Eye (tissue), 1 donor: ENCODE measurements at regions not wholly inside any gene's neighbourhood (a gene's known extent, or its start where the extent isn't known, plus 50 kb on each side); places are given as distances from the start of the nearest gene placed in this dataset.
"Not testable (repeated sequence)": the region's sequence is repeated elsewhere in the genome, so short reads cannot be mapped to it uniquely, and the experiment has no call there.

Source experiments
- DNase-seq: peaks from one replicate; pipeline ENCODE4 v3.0.0-alpha.2; 2015

DNA sequence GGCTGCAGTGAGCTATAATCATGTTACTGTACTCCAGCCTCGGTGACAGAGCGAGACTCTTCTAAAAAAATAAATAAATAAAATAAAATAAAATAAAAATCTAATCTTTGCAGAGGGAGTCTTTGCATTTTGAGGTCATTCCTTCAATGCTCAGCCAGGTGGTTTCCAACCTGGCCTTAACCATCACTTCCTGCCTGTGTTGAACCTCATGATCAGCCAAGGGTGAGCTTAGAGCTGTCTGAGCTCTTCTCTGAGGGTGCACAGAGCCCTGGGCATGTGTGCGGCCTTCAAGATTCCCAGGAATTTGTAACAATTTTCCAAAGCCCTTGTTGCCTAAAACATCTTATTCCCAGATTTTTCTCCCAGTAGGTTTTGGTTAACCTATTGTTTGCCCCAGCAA lies 94.3 kb downstream of the KCNJ12 start:
- DNase-seq = not testable (repeated sequence)

DNA sequence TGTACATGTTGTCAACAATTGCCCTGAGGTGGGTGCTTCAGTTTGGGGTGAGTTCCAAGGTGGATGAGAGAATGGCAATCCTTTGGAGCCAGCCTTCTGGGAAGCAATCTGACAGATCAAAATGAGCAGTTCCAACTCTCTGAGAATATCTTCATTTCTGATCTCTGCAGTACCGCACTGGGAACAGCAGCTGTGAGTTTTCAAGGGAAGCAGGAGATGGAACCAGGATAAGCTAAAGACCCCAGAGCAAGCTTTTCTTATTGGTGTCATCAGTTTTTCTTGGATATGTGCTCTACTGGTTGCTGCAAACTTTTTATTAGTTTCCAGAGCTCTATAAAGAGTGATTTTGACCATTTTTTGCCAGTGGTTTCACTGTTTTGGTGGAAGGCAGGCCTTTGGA lies 94.7 kb downstream of the KCNJ12 start:
- no peak for DNase-seq

DNA sequence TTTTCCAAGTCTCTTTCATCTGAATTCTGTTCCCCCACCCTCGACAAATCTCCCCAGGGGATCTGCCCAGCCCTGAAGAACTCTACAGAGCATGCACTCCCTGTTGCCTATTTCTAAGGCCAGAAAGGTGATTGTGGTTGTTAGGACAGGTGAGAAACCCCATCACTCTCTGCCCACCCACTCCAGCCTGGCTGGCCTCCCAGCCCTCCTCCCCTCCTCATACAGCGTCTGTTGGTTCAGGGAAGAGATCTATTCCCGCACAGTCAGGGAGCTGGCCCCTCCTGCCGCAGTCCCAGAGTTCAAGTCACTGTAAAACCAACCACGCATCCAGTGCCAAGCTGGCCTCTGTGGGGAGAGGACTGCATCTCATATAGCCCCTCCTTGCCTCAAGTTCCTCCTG lies 98.7 kb downstream of the KCNJ12 start:
- DNase-seq = no peak

DNA sequence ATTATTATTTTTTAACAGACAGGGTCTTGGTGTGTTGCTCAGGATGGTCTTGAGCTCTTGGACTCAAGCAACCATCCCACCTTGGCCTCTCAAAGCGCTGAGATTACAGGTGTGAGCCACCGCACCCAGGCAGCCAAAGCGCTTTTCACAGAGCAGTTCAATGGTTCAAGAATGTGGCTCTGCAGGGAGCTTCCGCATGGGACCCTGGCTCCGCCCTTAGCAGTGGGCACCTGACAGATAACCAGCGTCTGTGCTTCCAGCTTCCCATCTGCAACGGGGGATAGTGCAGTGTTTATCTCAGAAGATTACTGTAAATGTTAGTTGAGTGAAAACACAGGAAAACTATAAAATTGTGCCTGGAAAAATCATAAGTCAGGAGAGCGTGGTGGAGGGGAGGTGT lies 99.4 kb downstream of the KCNJ12 start:
- DNase-seq = no peak

DNA sequence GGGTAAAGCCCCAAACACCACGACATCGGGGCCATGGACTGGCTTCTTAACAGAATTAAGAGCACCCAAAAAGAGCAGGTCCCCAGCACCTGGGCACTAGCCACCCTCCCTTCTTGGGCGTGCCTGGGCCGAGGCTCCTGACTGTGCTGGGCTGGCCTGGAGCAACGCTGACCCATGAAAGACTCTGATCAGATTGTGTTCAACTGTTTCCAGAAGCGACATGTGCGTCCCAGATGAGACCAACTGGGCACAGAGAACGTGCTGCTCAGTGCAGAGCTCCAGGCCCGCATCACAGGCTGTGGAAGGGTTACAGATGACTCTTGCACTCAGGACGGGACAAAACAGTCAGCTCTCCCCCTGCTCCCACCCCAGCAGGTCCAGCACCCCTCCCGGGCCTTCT lies 100.7 kb downstream of the KCNJ12 start:
- DNase-seq = no peak

DNA sequence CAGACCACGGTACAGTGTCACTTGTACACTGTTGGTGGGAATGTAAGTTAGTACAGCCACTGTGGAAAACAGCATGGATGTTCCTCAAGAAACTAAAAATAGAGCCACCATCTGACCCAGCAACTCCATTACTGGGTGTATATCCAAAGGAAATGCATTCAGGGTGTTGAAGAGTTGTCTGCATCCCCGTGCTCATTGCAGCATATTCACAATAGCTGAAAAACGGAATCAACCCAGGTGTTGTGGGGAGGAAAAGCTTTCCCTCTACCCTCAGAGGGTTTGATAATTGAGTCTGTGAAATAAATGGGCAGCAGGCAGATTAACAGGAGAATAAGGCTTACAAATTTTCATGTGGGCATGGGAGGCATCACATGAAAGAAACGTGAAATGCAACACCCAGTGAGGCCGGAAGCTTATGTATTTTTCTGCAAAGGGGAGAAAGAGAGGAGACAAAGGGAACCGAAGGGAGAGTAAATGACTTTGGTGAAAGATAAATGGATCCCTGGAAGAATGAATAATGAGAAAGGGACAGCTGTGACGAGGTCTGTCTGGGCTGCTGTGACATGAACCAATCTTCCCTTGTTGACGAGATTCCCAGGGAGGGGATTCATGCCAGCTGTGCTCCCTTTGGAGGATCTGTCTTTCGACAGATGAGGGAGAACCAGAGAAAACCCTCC lies 106.2 kb downstream of the KCNJ12 start:
- peak; percentile 63 for DNase-seq

DNA sequence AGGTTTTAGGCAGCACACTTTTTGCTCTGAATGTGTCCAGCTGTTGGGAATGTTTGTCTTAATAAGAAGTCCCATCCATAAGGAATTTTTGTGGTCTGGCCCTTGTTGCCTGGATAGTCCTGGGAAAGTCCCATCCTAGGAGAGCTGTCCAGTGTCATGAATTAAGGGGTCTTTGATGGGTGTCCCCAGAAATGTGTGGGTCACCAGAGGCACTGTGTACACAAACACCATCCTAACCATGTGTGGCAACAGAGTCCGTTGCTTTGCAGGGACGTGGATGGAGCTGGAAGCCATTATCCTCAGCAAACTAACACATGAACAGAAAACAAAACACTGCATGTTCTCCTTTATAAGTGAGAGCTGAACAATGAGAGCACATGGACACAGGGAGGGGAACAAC lies 111.9 kb downstream of the KCNJ12 start:
- not testable (repeated sequence) for DNase-seq

DNA sequence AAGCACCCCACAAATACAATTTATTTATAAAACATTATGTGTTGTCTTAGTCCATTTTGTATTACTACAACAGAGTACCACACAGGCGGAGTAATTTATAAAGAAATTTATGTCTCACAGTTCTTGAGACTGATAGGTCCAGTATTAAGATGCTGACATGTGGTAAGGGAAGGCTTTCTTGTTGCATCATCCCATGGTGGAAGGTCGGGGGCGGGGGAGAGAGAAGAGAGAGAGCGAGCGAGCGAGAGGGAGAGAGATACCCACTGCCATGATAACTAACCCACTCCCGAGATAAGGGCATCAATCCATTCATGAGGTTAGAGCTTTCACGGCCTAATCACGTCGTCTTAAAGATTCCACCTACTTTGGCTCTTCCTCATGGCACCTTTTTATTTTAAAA lies 117.8 kb downstream of the KCNJ12 start:
- DNase-seq = no peak

DNA sequence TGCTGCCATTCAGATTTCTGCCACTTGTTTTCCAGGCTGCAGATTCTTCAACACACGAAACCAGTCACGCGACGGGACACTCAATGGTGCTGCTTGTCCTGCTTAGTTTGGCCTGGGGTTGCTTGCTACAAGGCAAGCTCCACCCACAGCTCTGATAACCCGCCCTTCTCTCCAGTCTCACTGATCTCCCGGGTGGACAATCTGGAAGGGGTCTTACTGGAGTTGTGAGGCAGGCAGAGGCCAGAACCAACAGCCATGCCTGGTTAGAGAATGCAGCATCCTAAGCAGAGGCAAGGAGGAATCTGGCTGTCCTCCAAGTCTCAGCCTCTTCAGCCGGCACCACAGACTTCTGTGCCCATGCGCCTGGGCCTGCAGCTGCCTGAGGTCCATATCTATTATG lies 119.1 kb downstream of the KCNJ12 start:
- no peak for DNase-seq

DNA sequence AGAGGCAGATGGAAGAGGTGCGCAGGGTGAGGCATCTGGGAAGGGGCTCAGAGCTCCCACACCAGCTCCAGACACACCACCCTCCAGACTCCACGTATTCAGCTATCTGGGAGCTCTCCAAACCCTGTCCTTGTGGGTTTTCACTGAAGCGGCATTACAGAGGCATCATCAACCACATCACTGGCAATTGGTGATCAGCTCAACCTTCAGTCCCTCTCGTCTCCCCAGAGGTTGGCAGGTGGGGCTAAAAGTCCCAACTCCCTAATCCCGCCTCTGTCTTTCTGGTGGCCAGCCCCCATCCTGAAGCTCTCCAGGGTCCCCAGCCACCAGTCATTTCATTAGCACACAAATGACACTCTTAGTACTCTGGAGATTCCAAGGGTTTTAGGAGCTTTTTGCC lies 123.9 kb downstream of the KCNJ12 start:
- DNase-seq = no peak

DNA sequence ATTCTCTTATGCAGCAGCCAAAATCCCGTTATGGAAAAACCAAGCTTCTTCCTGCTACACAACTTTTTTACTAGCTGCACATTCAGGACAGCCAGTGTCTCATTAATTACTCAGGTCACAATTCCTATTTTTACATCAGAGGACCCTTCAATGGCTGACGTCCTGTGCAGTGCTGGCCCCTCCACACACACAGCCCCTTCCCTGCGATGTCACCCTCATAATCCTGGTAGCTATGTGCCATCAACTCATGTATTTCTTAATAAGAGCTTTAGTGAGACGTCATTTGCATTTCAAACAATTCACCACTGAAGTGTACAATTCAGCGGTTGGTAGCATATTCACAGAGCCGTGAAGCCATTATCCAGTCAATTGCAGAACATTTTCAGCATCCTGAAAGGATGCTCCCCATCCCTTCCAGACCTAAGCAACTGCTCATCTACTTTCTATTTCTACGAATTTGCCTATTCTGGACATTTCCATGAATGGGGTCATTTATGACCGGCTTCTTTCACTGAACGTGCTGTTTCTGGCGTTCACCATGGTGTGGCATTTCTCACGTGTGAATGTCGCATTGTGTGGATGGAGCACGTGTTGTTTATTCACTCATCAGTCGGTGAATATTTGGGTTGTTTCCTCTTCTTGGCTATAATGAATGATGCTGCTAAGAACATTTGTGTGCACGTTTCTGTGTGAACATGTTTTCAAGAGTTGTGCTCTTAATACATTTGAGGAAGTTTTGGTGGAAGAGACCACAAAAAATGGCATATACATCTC lies 126.0 kb downstream of the KCNJ12 start:
- not testable (repeated sequence) for DNase-seq

DNA sequence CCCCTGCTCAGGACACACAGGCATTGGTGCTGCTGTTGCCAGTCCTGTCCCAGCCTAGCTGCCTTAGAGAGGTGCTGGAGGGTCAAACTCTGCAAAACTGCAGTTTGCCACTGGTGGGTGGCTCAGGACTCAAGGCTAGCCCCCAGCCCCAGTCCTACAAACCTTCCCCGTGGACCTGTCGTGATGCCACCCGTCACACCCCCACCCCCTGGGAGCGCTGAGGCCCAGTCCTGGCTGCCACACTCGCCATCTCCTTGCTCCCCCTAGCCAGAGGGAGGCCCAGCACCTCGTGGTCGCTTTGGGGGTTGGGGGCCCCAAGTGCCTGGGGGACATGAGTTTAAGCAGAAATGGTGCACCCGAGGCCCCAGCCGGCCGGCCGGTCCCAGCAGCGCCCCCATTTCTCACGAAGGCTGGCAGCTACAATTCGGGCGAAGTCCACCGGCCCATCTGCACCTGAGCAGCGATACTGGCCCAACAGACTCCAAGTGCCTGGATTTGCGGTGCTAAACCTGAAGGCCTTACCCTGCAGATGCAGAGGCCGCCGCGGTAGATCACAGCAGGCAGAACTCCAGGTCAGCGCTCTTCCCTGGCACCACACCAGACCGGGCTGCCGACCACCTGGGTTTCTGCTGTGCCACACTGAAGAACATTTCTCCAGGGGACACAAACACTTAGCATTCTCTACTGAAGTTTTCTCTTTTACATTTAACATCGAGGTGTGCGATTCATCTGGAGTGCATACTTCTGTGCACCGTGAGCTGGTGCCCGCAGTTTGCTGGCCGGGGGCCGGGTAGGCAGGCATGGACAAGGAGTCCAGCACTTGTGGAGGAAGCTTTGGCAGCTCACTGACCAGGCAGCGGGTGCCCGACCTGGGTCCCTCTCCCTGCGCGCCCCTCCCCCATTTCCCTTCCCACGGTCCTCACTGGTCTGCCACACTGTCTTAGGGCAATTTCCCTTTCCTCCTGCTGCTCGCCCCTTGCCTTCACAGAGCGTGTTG lies 130.0 kb downstream of the KCNJ12 start:
- DNase-seq = no peak

DNA sequence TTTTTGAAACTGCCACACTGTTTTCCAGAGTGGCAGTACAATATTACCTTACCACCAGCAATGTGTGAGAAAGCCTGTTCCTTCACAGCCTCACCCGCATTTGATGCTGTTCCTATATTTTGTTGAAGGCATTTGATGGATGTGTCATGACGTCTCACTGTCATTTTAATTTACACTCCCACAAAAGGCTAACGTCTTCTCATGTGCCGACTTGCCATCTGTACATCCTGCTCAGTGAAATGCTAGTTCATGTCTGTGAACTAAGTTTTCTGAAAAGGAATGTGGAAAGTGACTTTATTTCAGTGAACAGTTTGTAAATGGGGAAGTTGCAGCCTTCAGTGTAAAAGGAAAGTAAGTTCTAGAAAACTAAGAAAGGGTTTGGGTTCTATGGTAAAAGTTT lies 131.6 kb downstream of the KCNJ12 start:
- not testable (repeated sequence) for DNase-seq

DNA sequence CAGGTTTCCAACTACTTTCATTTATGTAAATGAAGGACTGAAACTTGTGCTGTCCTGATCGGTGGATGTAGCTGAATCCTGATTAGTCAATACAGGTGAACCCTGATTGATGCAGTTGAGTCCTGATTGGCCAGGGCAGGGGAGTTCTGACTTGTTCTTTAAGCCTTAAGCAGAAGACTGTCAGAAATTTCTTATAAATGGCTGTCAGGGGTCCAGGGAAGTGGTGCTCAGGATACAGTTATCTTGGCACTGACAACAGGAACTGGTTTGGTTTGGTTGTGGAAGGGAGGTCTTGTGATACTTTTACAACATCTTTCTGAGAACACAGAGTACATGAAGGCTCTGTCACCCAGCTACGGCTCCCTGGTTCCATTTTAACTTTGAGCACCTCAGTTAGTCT lies 132.1 kb downstream of the KCNJ12 start:
- no peak for DNase-seq

DNA sequence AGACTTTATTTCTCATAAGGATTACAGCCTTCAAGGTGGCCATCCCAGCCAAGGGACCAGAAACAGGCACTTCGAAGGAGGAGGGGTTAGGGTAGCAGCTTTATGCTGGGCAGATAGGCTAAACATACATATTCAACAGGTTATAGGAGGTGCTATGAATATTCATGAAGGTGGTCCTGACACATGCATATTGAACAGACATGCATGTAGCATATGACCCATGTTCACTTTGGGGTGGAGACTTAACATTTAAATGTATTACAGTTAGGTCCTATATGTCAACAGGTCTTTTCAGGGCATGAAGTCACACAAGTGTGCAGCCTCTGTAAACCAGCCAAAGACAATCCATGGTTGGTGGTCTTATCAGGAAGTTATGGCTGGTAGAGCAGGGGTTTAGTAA lies 133.2 kb downstream of the KCNJ12 start:
- not testable (repeated sequence) for DNase-seq

DNA sequence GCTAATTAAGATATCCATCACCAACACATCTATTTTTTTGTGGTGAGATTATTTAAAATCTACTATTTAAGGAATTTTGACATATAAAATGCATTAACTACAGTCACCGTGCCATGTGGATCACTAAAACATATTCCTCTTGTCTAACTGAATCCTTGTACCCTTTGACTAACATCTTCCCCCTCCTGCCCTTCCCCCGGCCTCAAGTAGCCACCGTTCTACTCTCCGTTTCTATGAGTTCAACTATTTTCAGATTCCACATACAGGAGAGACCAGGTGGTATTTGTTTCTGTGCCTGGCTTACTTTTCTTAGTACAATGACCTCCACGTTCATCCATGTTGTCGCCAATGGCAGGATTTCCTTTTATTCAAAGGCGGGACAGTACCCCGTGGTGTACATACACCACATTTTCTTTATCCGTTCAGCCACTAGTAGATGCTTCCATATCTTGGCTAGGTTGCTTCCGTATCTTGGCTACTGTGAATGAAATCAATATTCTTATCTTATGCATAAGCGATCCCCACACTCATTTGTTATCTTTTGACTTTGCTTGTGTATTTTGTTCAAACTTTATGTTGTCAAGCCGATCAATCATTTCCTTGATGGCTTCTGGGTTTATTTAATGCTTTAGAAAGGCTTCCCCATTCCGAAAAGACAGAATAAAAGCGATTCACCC lies 134.7 kb downstream of the KCNJ12 start:
- DNase-seq = no peak

DNA sequence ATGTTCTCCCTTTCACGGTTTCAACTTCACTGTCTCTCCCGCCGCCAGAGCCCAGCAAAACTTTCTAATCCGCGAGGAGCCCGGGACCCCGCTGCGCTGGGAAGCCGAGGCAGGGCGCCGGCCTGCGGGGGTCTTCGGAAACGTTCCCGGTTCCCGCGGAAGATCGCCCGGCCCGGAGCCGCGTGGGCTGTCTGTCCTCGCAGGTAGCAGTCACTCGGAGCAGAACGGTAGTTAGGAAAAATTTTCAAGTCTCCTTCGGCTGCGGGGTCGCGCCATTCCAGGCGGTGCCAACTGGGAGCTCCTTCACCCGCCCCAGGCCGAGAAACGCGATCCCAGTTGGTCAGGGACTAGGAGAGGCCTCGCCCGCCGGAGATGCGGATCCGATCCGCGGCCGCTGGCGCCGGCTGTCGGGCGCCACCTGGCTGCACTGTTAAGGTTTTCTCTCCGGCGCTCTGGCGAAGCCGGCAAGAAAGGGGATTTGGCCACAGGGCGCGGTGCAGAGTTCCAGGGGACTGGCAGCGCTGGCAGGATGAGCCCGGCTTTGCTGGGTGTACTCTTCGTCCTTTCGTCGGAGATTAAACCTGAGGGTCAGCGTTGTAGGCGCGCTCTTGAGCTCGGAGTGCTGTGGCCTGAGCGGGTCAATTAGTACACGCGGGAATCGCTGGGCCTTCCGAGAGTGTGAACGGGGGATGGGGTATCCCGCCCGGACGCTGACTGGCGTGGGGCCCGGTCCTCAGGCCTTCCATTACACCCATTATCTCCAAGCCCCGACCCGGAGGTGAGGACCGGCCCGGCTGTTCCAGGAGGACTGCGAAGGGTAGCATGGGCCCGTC lies 135.4 kb downstream of the KCNJ12 start:
- peak; percentile 95 for DNase-seq

DNA sequence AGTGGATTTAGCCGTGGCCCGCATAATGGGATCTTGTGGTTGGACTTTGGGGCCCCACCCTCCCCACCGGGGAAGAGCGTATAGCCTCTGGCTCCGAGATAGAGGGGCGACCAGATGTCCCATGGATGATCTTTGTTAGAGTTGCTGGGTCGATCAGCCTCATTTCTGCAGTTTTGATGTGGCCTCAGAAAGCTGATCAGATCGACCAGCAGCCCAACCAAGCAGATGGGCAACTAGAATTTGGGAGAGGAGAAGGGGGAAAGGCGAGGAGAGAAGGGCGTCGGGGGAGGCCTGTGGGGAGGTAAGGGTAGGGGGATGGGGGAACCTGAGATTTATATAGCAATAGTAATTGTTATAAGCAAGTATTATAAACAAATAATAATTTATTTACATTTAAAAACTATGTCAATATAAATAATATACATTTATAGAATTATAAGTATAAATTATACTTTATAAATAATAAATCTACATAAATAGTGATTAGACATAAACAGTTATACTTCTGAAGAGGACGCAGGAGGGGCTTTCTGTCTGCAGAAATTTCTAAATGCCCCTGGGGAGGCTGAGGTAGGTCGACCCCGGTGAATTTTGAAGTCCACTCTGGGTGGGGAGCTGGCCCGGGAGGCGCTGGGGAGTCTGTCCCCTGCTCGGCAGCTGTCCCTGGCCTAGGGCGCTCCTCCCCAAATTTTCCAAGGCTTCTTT lies 136.3 kb downstream of the KCNJ12 start:
- DNase-seq = no peak

DNA sequence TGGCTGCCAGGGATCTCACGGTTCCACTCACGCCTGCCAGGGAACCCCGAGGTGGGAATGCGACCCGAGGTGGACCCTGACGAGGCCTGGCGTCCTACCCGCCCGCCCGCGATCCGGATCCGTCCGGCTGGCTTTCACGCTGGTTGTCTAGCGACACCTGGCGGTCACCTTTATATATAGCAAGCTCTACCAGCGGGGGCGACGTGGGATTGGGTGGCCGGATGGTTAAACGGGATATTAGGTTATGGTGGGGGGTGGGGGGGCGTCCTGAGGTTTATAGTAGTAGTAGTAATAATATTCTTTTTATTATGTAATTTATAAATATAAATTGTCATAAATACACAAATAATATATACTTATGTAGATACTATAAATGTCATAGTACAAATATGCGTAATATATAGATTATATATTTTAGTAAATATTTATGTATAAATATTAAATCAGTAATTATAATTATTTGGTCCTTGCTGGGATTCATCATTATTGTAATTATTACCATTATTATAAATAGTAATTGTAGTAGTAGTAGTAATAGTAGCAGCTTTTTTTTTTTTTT lies 136.9 kb downstream of the KCNJ12 start:
- DNase-seq = peak; percentile 93

DNA sequence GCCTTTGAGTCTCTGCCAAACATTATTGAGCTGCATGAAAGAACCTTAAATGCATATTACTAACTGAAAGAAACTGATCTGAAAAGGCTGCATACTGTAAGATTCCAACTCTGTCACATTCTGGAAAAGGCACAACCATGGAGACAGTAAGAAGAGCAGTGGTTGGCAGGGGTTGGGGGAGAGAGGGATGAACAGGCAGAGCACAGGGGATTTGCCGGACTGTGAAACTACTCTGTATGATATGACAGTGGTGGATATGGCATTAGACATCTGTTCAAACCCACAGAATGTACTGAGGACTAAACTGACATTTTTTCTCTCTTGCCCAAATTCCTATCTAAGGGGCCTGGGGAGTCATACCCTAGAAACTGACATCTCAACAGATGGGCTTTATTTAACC lies 138.4 kb downstream of the KCNJ12 start:
- DNase-seq = not testable (repeated sequence)
